Activated CD8-positive, alpha-beta T cell treated with anti-CD3 and anti-CD28 coated beads for 36 hours (primary cell): ENCODE measurements at regions not wholly inside any gene's neighbourhood (a gene's known extent, or its start where the extent isn't known, plus 50 kb on each side); places are given as distances from the start of the nearest gene placed in this dataset.

Source experiments
- ATAC-seq: fragments of 200-7000 bp; cut with Tn5 transposase; one replicate; pipeline ENCODE4 v1.10.0; 2021; ENCODE audit warnings: mild to moderate bottlenecking, moderate library complexity
- CTCF ChIA-PET: fragments of 350-600 bp; sonication (Branson Sonifier 250); formaldehyde crosslinking; loops from one replicate; lab custom pipeline; 2021; ENCODE audit warnings: antibody characterized with exemption; lab: Charles Lee
- POLR2A ChIA-PET: fragments of 350-600 bp; sonication (Branson Sonifier 250); formaldehyde crosslinking; loops from one replicate; lab custom pipeline; 2021; ENCODE audit warnings: antibody characterized with exemption; lab: Charles Lee
- DNase-seq: peaks from one replicate; pipeline ENCODE4 v3.0.0-alpha.2; 2020
- H3K27ac Mint-ChIP-seq: one replicate; pipeline ENCODE4 v1.8.0; 2021; ENCODE audit warnings: mild to moderate bottlenecking, mixed read lengths
- H3K27me3 Mint-ChIP-seq: one replicate; pipeline ENCODE4 v1.8.0; 2021; ENCODE audit warnings: mixed read lengths
- H3K36me3 Mint-ChIP-seq: one replicate; pipeline ENCODE4 v1.8.0; 2021; ENCODE audit warnings: low read depth, mixed read lengths
- H3K4me1 Mint-ChIP-seq: one replicate; pipeline ENCODE4 v1.8.0; 2021; ENCODE audit warnings: low read depth, mixed read lengths
- H3K4me3 Mint-ChIP-seq: one replicate; pipeline ENCODE4 v1.8.0; 2021; ENCODE audit warnings: mild to moderate bottlenecking, moderate library complexity, mixed read lengths
- H3K9me3 Mint-ChIP-seq: one replicate; pipeline ENCODE4 v1.8.0; 2021; ENCODE audit warnings: mixed read lengths
- intact Hi-C: fragments of 100-400 bp; cut with micrococcal nuclease; formaldehyde crosslinking; loops from one replicate; pipeline ENCODE4 v1.10.0; 2022
- TF ChIP-seq, protein P1 (sequence below): fragments of 200-600 bp; IDR thresholded peaks from one replicate; pipeline ENCODE4 v1.8.0; 2022; ENCODE audit warnings: antibody characterized with exemption, mild to moderate bottlenecking

DNA sequence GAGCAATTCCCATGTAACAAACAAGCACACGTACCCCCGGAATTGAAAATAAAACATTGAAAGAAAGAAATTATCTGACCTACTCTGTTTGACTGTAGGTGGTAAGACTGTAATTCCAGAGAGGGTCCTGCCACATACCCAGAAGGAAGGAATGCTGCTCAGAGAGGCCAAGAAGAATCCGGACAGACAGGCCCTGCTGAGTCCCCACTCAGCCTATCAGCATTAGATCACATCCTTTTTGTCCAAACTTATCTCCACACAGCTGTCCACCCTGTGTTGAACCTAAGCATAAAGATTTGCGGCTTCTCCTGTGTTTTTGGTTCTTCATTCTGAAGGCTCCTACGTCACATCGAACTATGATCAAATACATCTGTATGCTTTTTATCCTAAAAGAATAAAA lies 591.9 kb downstream of the QKI start:
- no peaks in the 10 kb centered on the region for H3K9me3 Mint-ChIP-seq
- no peak for DNase-seq
- no peak for ATAC-seq
- TF ChIP-seq, protein P1, sequence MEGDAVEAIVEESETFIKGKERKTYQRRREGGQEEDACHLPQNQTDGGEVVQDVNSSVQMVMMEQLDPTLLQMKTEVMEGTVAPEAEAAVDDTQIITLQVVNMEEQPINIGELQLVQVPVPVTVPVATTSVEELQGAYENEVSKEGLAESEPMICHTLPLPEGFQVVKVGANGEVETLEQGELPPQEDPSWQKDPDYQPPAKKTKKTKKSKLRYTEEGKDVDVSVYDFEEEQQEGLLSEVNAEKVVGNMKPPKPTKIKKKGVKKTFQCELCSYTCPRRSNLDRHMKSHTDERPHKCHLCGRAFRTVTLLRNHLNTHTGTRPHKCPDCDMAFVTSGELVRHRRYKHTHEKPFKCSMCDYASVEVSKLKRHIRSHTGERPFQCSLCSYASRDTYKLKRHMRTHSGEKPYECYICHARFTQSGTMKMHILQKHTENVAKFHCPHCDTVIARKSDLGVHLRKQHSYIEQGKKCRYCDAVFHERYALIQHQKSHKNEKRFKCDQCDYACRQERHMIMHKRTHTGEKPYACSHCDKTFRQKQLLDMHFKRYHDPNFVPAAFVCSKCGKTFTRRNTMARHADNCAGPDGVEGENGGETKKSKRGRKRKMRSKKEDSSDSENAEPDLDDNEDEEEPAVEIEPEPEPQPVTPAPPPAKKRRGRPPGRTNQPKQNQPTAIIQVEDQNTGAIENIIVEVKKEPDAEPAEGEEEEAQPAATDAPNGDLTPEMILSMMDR: no peak
- ChIA-PET POLR2A (no interaction called here), CTCF (no interaction called here)
- H3K27ac Mint-ChIP-seq: no peak overlapping the region
- H3K27me3 Mint-ChIP-seq: peaks cover 3% of the 10 kb centered on the region
- H3K36me3 Mint-ChIP-seq: no peaks in the 10 kb centered on the region
- no peaks in the 10 kb centered on the region for H3K4me1 Mint-ChIP-seq
- no peak overlapping the region for H3K4me3 Mint-ChIP-seq
- intact Hi-C loops: no loop called here

DNA sequence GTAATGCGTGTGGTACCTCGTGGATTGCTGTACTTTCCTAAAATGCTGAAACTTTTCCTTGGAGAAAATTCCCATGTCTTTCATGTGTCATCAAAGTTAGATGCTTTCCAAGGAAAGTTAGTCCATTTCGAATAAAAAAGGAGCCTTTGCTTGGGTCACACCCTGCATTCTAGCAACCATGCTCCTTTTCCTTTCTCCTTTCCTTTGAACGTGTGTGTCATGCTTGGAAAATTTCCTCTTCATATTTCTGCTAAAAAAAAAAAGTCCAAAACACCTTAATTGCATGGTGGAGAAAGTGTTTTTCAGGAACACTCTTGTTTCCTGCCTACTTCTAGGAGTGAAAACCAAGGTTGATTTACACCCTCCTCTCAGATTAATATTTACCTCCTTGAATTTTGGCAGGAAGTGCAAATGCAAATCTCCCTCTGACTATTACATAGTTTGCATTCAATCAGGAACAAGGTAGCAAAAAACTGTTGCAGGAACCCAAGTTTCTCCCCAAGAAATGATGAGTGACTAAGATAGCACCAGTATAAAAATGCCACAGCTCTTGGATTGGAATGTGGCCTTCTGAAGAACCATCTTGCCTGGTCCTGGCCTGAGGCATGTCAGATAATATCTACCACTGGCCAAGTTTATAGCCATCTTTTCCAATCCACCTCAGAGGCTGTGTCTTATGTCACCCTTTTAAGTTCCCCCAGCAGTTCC lies 590.6 kb downstream of the QKI start:
- Mint-ChIP-seq H3K36me3 (no peaks in the 10 kb centered on the region), H3K4me3 (no peak overlapping the region), H3K4me1 (no peaks in the 10 kb centered on the region), H3K27ac (no peak overlapping the region), H3K9me3 (no peaks in the 10 kb centered on the region), H3K27me3 (peaks cover 3% of the 10 kb centered on the region)
- CTCF ChIA-PET: no interaction called here
- ATAC-seq (no peak), DNase-seq (no peak)
- intact Hi-C loops: no loop called here
- POLR2A ChIA-PET: no interaction called here
- TF ChIP-seq, protein P1: no peak

DNA sequence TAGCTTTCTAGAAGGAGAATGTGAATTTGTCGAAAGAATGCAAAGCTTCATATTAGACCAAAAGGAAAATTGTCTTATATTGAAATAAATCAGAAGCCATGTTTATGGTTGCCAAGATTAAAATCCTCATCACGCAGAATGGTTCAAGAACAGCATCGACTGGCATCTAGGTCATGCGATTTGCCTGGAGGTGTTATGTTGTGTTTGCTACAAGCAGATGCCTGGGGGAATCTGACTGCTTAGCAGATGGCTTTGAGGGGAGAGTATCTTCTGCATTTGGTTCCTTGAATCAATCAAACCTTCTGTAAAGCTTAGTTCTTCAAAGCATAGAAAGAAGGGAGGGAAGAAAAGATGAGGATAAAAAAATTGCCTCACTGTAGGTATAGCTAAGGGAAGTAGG lies 585.8 kb downstream of the QKI start:
- Mint-ChIP-seq H3K36me3 (no peaks in the 10 kb centered on the region), H3K27me3 (peaks cover 3% of the 10 kb centered on the region), H3K4me3 (no peak overlapping the region), H3K4me1 (no peaks in the 10 kb centered on the region), H3K27ac (no peak overlapping the region), H3K9me3 (no peaks in the 10 kb centered on the region)
- DNase-seq (no peak), ATAC-seq (no peak)
- CTCF ChIA-PET: no interaction called here
- intact Hi-C loops: no loop called here
- POLR2A ChIA-PET: no interaction called here
- TF ChIP-seq, protein P1: no peak

DNA sequence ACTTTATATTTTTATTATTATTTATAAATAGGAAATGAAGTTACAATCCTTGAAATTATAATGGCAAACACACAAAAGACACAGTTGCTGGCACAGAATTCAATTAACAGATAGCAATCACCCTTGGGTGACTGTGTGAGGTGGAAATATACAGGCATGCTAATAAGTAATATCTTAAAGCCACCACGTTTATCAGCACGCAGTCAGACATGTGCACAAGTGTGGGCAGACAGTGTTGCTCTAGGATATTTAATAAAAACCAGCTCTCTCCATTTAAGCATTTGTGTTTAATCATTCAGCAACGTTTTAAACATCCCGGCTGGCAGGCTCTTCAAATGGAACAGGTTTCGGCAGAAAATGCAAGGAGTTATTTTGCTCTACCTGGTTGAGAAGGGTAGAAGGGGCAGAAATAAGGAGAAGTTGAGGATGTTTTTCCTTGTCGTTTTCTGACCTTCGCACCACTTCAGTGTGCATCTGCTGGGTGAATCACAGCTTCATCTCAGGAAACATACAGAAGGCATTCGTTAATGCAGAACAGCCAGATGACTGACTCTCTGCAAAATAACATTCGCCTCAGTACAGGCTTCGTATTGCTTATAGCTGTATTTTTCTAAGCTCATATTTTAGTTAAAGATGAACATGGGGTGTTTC lies 585.1 kb downstream of the QKI start:
- Mint-ChIP-seq H3K4me3 (no peak overlapping the region), H3K9me3 (no peaks in the 10 kb centered on the region), H3K27me3 (peaks cover 3% of the 10 kb centered on the region), H3K36me3 (no peaks in the 10 kb centered on the region), H3K4me1 (no peaks in the 10 kb centered on the region), H3K27ac (no peak overlapping the region)
- no peak for ATAC-seq
- no peak for DNase-seq
- POLR2A ChIA-PET: no interaction called here
- intact Hi-C loops: no loop called here
- TF ChIP-seq, protein P1: no peak
- CTCF ChIA-PET: no interaction called here

DNA sequence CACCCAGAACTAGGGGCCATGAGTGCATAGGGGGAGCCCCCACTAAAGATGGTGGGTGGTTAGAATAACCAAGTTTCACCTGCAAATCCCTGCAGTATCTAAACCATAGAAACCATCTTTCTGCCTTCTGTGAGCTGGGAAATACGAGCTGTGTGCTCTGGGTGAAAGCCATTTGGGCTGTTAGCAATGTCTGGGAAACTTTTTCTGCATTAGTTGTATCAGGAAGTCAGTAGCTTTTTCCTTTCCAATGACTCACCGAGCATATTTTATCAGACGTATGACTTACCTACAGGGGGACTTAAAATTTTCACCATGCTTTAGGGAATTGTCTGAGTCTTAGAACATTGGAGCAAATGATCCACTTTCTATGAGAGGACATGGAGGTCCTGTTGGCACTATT lies 584.0 kb downstream of the QKI start:
- H3K27me3 Mint-ChIP-seq: peaks cover 3% of the 10 kb centered on the region
- intact Hi-C loops: no loop called here
- ATAC-seq (no peak), DNase-seq (no peak)
- H3K4me1 Mint-ChIP-seq: no peaks in the 10 kb centered on the region
- H3K9me3 Mint-ChIP-seq: no peaks in the 10 kb centered on the region
- POLR2A ChIA-PET: no interaction called here
- TF ChIP-seq, protein P1: no peak
- no peak overlapping the region for H3K27ac Mint-ChIP-seq
- no peaks in the 10 kb centered on the region for H3K36me3 Mint-ChIP-seq
- CTCF ChIA-PET: no interaction called here
- H3K4me3 Mint-ChIP-seq: no peak overlapping the region
